ENCODE measurements at regions not wholly inside any gene's neighbourhood (a gene's known extent, or its start where the extent isn't known, plus 50 kb on each side); places are given as distances from the start of the nearest gene placed in this dataset.

DNA sequence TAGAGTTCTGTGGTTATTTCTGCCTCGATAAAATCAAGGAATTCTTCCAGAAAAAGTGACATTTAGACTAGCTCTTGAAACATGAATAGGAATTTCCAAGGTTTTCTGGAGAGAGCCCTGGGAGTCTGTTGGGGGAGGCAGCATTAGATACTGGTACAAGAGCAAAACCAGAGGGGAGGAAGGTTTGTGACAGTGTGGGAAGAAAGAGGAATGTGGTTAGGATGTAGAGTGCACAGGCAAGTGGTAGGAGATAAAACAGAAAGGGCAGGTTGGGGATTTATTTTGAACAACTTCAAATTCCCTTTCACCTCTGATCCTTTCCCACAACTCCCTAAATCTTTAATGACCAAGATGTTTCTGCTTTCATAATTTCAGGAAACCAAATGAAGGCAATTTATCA is 588.4 kb downstream of the METTL15 start:
- Histone ChIP-seq H3K4me3 (ENCODE audit: low read depth, low read length) (no peak overlapping the region), H3K9me3 (no peaks in the 10 kb centered on the region), H3K36me3 (no peaks in the 10 kb centered on the region), H3K4me1 (no peaks in the 10 kb centered on the region), H3K27me3 (no peaks in the 10 kb centered on the region)
- TF ChIP-seq, protein P1, sequence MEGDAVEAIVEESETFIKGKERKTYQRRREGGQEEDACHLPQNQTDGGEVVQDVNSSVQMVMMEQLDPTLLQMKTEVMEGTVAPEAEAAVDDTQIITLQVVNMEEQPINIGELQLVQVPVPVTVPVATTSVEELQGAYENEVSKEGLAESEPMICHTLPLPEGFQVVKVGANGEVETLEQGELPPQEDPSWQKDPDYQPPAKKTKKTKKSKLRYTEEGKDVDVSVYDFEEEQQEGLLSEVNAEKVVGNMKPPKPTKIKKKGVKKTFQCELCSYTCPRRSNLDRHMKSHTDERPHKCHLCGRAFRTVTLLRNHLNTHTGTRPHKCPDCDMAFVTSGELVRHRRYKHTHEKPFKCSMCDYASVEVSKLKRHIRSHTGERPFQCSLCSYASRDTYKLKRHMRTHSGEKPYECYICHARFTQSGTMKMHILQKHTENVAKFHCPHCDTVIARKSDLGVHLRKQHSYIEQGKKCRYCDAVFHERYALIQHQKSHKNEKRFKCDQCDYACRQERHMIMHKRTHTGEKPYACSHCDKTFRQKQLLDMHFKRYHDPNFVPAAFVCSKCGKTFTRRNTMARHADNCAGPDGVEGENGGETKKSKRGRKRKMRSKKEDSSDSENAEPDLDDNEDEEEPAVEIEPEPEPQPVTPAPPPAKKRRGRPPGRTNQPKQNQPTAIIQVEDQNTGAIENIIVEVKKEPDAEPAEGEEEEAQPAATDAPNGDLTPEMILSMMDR (IDR thresholded peaks at IDR 0.05; ENCODE audit: low read depth, low read length), result no peak
- no peak for DNase-seq

DNA sequence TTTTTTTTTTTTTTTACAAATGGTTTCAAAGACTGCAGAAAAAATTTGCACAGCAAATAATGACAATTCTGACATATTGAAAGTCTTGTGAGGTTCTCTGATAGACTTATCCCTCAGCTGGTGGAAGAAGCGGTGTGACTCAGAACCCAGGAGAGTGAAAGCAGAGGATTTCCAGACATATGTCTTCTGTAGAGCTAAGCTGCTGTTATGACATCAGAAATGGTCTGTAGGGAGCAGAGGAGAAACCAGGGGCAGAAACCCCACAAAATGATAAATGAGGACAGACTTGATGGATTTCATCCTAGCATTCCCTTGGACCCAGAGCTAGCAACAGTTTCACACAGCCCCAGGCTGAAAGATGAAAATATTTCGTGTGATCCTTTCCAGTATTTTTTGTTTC is 582.6 kb downstream of the METTL15 start:
- H3K36me3 ChIP-seq, result no peaks in the 10 kb centered on the region
- no peaks in the 10 kb centered on the region for H3K27me3 ChIP-seq
- DNase-seq, result no peak
- H3K4me1 ChIP-seq, result no peaks in the 10 kb centered on the region
- TF ChIP-seq, protein P1 (IDR thresholded peaks at IDR 0.05; ENCODE audit: low read depth, low read length), result no peak
- H3K4me3 ChIP-seq (ENCODE audit: low read depth, low read length), result no peak overlapping the region
- H3K9me3 ChIP-seq, result no peaks in the 10 kb centered on the region

DNA sequence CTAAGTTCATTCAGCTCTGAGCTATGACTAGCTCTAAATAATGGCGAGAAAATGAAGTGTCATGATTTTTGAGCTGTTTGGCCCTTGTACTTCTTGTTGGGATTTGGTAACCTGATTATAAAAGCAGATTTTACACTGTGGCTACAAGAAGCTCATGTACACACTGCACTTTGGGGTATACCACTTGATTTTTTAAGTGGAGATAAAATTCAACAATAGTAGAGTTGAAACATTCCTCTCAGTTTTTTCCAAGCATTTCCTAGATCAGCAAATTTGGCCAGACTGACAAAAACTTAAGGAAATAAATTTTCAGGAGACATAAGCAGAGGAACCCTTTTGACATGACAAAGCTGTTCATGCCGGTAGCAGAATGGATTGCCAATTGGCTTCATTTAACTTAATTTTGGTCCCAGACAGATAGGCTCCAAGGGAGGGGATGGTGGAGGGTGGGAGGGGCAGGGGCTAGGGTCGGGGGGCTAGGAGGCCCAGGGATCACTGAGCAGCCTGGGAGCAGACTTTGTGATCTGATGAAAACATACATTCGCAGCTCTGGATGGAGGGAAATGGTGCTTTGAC is 575.9 kb downstream of the METTL15 start:
- TF ChIP-seq, protein P1 (IDR thresholded peaks at IDR 0.05; ENCODE audit: low read depth, low read length), result no peak
- no peak for DNase-seq
- H3K4me1 ChIP-seq, result no peaks in the 10 kb centered on the region
- H3K36me3 ChIP-seq, result no peaks in the 10 kb centered on the region
- no peaks in the 10 kb centered on the region for H3K9me3 ChIP-seq
- no peak overlapping the region for H3K4me3 ChIP-seq (ENCODE audit: low read depth, low read length)
- H3K27me3 ChIP-seq, result no peaks in the 10 kb centered on the region

DNA sequence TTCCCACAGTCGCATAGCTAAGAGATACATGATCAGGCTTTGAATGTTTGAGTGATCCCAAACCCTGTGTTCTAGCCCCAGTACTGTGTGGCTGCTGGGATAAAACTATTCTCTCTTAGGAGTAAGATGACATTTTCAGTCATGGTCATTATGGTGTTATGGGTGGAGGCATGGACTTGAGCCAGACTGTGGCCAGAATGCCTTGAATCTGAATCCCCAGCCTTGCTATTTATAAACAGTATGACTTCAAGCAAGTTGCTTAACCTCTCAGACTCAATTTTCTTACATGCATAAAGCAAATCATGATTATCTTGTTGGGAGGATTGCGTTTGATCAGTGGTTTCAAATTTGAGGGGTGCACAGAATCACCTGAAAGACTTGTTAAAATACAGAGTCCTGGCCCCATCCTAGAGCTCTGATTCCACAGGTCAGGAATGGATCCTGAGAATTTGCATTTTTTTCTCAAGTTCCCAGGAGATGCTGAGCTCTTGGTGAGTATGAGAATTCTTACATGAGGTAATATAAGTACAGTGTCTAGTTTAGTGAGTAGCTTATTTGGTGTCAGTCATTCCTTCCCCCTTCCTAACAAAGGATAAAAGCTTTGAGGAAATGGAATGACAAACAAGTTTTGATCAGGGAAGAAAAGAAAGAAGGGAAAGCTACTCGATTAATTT is 571.7 kb downstream of the METTL15 start:
- Histone ChIP-seq H3K4me1 (no peaks in the 10 kb centered on the region), H3K4me3 (ENCODE audit: low read depth, low read length) (no peak overlapping the region), H3K36me3 (no peaks in the 10 kb centered on the region), H3K9me3 (no peaks in the 10 kb centered on the region), H3K27me3 (no peaks in the 10 kb centered on the region)
- no peak for DNase-seq
- TF ChIP-seq, protein P1 (IDR thresholded peaks at IDR 0.05; ENCODE audit: low read depth, low read length), result no peak

DNA sequence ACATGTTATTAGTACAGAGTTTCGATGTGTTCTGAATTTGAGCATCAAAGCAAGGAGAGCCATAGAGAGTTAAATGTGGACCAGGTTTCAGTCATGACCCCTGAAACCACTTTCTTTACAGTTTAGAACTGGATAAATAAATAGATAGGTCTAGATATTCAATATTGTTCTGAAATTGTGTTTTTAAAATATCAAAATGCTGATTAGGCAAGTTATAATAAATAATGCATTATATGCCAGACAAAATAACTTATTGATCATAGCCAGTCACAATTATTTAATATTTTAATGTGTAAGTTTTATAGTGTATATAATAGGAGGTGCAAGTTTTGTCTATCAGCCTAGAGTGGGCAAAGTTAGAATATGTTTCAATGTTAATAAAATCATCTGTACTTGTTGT is 569.5 kb downstream of the METTL15 start:
- H3K27me3 ChIP-seq, result no peaks in the 10 kb centered on the region
- no peaks in the 10 kb centered on the region for H3K9me3 ChIP-seq
- TF ChIP-seq, protein P1 (IDR thresholded peaks at IDR 0.05; ENCODE audit: low read depth, low read length), result no peak
- no peak overlapping the region for H3K4me3 ChIP-seq (ENCODE audit: low read depth, low read length)
- no peak for DNase-seq
- no peaks in the 10 kb centered on the region for H3K36me3 ChIP-seq
- no peaks in the 10 kb centered on the region for H3K4me1 ChIP-seq

DNA sequence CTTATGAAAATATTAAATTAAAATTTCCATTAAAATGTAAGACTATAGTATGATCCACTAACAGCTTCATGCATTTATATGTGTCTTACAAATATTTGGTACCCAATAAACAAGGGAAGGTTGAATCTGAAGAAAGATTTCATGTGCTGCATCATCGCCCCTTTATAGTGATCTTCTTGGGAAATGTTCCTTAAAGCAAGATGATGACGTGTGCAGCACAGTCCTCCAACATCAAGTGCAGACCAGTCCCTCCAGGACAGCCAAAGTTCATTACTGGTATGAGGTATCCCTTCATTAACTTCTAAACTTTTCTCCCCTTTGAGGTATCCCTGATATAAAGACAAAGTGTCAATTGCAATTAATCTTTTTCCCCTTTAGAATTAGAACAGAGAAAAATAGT is 567.0 kb downstream of the METTL15 start:
- no peaks in the 10 kb centered on the region for H3K4me1 ChIP-seq
- H3K4me3 ChIP-seq (ENCODE audit: low read depth, low read length), result no peak overlapping the region
- no peak for DNase-seq
- H3K36me3 ChIP-seq, result no peaks in the 10 kb centered on the region
- TF ChIP-seq, protein P1 (IDR thresholded peaks at IDR 0.05; ENCODE audit: low read depth, low read length), result no peak
- no peaks in the 10 kb centered on the region for H3K9me3 ChIP-seq
- no peaks in the 10 kb centered on the region for H3K27me3 ChIP-seq

Measured in BE2C (cell line).